ENCODE measurements at regions not wholly inside any gene's neighbourhood (a gene's known extent, or its start where the extent isn't known, plus 50 kb on each side); places are given as distances from the start of the nearest gene placed in this dataset.

GRCh38 chr4:146059865-146060264 is 115.7 kb upstream of the LSM6 start:
- no peak for TF ChIP-seq POLR2A (IDR thresholded peaks at IDR 0.05)
- no peak for TF ChIP-seq CTCF (IDR thresholded peaks at IDR 0.05)
- Histone ChIP-seq H3K9me3 (no peaks in the 10 kb centered on the region), H3K27ac (no peak overlapping the region), H3K36me3 (no peaks in the 10 kb centered on the region), H3K27me3 (peaks cover 0 to 7% (median 0%) of the 10 kb centered on the region in 9 donors), H3K4me1 (peaks cover 0 to 11% (median 0%) of the 10 kb centered on the region in 12 donors), H3K4me3 (no peak overlapping the region)
- 50 to 62% (median 60%) methylated on average over 3 of the region's 3 CpGs for whole genome bisulfite sequencing, 4 donors
- intact Hi-C loops (cut with DNase I), result no loop called here
- DNase-seq (peak in 1 of 5 donors; percentile 24), ATAC-seq (peak in 1 of 4 donors; percentile 47)

GRCh38 chr4:146059151-146059550 is 116.4 kb upstream of the LSM6 start:
- ATAC-seq (no peak), DNase-seq (no peak)
- H3K4me3 ChIP-seq, result no peak overlapping the region
- no peak for TF ChIP-seq CTCF (IDR thresholded peaks at IDR 0.05)
- TF ChIP-seq POLR2A (IDR thresholded peaks at IDR 0.05), result no peak
- H3K36me3 ChIP-seq, result no peaks in the 10 kb centered on the region
- H3K9me3 ChIP-seq, result no peaks in the 10 kb centered on the region
- intact Hi-C loops (cut with DNase I), result no loop called here
- WGBS, 4 donors, result 54 to 75% (median 56%) methylated on average over 1 of the region's 1 CpG
- peaks cover 0 to 11% (median 0%) of the 10 kb centered on the region in 12 donors for H3K4me1 ChIP-seq
- H3K27me3 ChIP-seq, result peaks cover 0 to 7% (median 0%) of the 10 kb centered on the region in 9 donors
- H3K27ac ChIP-seq, result peak overlapping the region in 1 of 12 donors; percentile 24

GRCh38 chr4:146058531-146058930 is 117.0 kb upstream of the LSM6 start:
- no peak overlapping the region for H3K4me3 ChIP-seq
- no peaks in the 10 kb centered on the region for H3K9me3 ChIP-seq
- DNase-seq (no peak), ATAC-seq (no peak)
- H3K27me3 ChIP-seq, result peaks cover 0 to 7% (median 0%) of the 10 kb centered on the region in 9 donors
- intact Hi-C loops (cut with DNase I), result no loop called here
- H3K27ac ChIP-seq, result no peak overlapping the region
- H3K4me1 ChIP-seq, result peaks cover 0 to 11% (median 0%) of the 10 kb centered on the region in 12 donors
- 68 to 78% (median 71%) methylated on average over 1 of the region's 1 CpG for WGBS, 4 donors
- TF ChIP-seq CTCF (IDR thresholded peaks at IDR 0.05) (no peak), POLR2A (IDR thresholded peaks at IDR 0.05) (no peak)
- no peaks in the 10 kb centered on the region for H3K36me3 ChIP-seq

- H3K27ac ChIP-seq, result no peak overlapping the region
- H3K27me3 ChIP-seq, result peaks cover 0 to 3% (median 0%) of the 10 kb centered on the region in 9 donors
- H3K9me3 ChIP-seq, result no peaks in the 10 kb centered on the region
- no peaks in the 10 kb centered on the region for H3K36me3 ChIP-seq
- ATAC-seq, result no peak
- no peak overlapping the region for H3K4me3 ChIP-seq
- peaks cover 0 to 9% (median 0%) of the 10 kb centered on the region in 12 donors for H3K4me1 ChIP-seq
- TF ChIP-seq CTCF (IDR thresholded peaks at IDR 0.05) (no peak), POLR2A (IDR thresholded peaks at IDR 0.05) (no peak)
- DNase-seq, result no peak
- intact Hi-C loops (cut with DNase I), result no loop called here
Observed at GRCh38 chr4:146054676-146055075, 116.1 kb upstream of the ZNF827 start.
